Stomach (tissue), 4 donors: ENCODE measurements at regions not wholly inside any gene's neighbourhood (a gene's known extent, or its start where the extent isn't known, plus 50 kb on each side); places are given as distances from the start of the nearest gene placed in this dataset.

ENCODE experiments used
- POLR2A ChIP-seq, 4 donors: fragments of 450-650 bp; IDR thresholded peaks; one replicate each; pipeline ENCODE4 v1.6.1; 2016; ENCODE audit warnings: antibody characterized with exemption in 4 of 4, control low read depth in 2 of 4, mild to moderate bottlenecking in 1 of 4, moderate library complexity in 1 of 4
- TF ChIP-seq, protein P1 (sequence below), 7 experiments: fragments of 450-650 bp in 4 of 7; fragments of 200-600 bp in 3 of 7; sonication (generic) in 3 of 7; IDR thresholded peaks; one replicate each; pipeline ENCODE4 v1.5.1; 2016 to 2019; ENCODE audit warnings: antibody characterized with exemption in 7 of 7, control low read depth in 2 of 7, mild to moderate bottlenecking in 1 of 7

DNA sequence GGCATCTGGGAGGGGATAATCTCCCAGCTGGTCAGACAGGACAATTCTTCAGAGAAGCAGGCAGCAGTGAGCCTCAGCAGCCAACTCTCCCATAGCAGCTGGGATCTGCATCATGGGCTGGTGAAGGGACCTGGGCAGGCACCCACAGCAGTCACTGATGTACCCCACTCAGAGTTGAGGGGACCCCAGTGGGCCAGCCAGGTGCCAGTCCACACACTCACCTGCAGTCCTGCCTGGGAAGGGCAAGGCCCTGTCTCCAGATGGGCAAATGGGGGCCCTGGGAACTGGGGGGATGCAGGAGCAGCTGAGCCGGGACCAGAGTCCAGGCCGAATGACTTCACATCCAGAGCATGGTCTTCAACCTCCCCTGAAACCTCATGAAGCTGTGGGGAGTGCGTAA, 170.4 kb downstream of the ZFP36L2 start:
- TF ChIP-seq, protein P1, sequence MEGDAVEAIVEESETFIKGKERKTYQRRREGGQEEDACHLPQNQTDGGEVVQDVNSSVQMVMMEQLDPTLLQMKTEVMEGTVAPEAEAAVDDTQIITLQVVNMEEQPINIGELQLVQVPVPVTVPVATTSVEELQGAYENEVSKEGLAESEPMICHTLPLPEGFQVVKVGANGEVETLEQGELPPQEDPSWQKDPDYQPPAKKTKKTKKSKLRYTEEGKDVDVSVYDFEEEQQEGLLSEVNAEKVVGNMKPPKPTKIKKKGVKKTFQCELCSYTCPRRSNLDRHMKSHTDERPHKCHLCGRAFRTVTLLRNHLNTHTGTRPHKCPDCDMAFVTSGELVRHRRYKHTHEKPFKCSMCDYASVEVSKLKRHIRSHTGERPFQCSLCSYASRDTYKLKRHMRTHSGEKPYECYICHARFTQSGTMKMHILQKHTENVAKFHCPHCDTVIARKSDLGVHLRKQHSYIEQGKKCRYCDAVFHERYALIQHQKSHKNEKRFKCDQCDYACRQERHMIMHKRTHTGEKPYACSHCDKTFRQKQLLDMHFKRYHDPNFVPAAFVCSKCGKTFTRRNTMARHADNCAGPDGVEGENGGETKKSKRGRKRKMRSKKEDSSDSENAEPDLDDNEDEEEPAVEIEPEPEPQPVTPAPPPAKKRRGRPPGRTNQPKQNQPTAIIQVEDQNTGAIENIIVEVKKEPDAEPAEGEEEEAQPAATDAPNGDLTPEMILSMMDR (IDR thresholded peaks at IDR 0.05) = no peak
- no peak for TF ChIP-seq POLR2A (IDR thresholded peaks at IDR 0.05)
